Putamen (tissue), 1 donor: ENCODE measurements at regions not wholly inside any gene's neighbourhood (a gene's known extent, or its start where the extent isn't known, plus 50 kb on each side); places are given as distances from the start of the nearest gene placed in this dataset.
"Not testable (repeated sequence)": the region's sequence is repeated elsewhere in the genome, so short reads cannot be mapped to it uniquely, and the experiment has no call there.

Source experiments
- DNase-seq: peaks from one replicate; pipeline ENCODE4 v3.0.0-alpha.2; 2016; ENCODE audit warnings: low spot score

- no peak for DNase-seq
Observed at GRCh38 chr20:53693262-53693871, 99.7 kb upstream of the ZNF217 start.

DNA sequence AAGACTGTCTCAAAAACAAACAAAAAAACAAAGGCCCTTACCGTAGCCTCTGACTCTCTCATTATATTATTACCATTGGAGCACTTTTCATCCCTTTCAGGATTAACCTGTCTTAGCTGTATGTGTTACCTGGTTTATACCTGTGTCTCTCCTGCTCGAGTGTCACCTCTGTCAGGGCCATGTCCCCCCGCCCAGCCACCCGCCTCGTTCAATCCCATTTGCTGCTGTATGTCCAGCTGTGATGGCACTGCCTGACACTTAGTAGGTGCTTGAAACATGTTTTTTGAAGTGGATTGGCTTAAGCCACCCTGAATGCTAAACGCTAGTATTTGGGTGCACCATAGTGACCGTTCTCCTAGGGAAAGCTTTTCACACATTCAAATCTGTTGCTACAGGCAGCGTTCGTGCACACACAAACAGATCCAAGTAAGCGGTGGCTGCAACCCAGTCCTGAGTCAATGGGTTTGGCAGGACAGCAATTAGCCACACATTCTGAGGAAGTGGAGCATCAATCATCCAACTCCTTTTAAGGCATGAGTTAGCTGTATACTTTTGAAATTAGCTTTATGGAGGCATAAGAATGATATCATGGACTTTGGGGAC lies 98.9 kb upstream of the ZNF217 start:
- no peak for DNase-seq

- no peak for DNase-seq
Observed at GRCh38 chr20:53691811-53692192, 98.2 kb upstream of the ZNF217 start.

DNA sequence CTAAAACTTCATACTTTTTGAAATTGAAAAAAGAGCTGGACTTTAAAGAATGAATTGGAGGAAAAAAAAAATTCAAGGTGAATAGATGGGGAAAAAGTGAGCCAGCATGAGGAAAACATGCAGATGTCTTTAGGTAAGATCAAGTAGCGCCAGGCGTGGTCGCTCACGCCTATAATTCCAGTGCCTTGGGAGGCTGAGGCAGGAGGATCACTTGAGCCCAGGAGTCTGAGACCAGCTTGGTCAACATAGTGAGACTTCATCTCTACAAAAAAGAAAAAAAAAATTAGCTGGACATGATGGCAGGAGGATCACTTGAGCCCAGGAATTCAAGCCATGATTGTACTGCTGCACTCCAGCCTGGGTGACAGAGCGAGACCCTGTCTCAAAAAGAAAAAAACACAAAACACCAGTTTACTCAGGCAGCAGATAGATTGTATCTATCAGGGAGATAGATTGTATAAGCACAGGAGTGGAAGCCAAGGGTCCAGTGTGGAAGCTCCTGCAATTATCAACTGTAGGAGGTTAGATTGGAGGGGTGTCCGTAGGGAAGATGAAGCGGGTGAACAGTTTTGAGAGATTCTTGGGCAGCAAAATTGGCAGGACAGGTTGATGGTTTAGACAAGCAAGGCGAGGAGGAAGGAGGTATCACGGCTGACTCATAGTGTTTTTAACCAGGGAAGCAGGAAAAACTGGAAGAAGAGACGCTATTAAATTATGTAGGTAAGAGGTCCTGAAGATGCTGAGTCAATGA lies 97.6 kb upstream of the ZNF217 start:
- no peak for DNase-seq

DNA sequence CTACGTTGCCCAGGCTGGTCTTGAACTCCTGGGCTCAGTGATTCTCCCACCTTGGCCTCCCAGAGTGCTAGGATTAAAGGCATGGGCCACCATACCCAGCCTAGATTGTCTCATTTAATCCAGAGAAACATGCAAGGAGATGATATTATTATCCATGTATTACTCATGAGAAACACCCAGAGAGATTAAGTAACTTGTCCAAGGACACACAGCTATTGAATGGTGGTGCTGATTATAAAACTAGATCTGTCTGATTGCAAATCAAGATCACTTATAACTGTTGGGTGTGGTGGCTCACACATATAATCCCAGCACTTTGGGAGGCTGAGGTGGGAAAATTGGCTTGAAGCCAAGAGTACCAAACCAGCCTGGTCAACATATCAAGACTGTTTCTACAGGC lies 94.4 kb upstream of the ZNF217 start:
- no peak for DNase-seq

- no peak for DNase-seq
Observed at GRCh38 chr20:53685070-53685595, 91.5 kb upstream of the ZNF217 start.

DNA sequence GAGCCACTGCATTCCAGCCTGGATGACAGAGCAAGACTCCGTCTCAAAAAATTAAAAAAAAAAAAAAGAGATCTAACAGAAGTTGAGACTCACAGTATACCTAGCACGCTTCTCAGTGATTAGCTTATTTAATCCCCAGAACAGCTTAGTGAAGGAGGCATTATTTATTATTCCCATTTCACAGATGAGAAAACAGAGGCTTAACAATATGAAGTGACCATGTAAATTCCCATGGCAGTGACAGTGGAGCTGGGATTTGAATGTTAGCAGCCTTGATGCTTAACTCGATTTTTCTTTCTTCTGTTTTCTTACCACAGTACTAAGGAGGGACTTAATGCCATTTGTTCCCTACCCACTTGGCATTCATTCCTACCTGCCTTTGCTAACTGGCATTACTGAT lies 89.9 kb upstream of the ZNF217 start:
- DNase-seq: no peak

DNA sequence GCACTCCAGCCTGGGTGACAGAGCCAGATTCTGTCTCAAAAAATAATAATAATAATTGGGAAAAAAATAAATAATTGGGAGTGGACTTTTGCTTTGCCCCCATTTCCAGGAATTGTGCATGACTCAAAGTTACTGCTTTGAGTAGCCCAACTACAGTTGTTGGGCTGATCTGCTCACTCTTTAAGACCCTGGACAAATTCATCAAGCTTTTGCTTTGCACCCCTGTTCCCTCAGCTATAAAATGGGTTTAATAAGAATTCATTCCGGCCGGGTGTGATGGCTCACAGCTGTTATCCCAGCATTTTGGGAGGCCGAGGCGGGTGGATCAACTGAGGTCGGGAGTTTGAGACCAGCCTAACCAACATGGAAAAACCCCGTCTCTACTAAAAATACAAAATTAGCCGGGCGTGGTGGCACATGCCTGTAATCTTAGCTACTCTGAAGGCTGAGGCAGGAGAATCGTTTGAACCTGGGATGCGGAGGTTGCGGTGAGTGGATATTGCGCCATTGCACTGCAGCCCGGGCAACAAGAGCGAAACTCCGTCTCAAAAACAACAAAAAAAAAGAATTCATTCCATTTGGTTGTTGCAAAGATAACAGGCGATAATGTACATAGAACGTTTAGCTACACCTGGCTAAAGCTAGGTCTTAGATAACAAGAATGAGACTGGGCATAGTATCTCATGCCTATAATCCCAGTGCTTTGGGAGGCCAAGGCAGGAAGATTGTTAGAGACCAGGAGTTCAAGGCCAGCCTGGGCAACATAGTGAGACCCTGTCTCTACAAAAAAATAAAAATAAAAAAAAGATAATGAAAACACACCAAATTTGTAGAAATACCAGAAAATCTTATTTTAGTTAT lies 87.9 kb upstream of the ZNF217 start:
- DNase-seq: no peak

DNA sequence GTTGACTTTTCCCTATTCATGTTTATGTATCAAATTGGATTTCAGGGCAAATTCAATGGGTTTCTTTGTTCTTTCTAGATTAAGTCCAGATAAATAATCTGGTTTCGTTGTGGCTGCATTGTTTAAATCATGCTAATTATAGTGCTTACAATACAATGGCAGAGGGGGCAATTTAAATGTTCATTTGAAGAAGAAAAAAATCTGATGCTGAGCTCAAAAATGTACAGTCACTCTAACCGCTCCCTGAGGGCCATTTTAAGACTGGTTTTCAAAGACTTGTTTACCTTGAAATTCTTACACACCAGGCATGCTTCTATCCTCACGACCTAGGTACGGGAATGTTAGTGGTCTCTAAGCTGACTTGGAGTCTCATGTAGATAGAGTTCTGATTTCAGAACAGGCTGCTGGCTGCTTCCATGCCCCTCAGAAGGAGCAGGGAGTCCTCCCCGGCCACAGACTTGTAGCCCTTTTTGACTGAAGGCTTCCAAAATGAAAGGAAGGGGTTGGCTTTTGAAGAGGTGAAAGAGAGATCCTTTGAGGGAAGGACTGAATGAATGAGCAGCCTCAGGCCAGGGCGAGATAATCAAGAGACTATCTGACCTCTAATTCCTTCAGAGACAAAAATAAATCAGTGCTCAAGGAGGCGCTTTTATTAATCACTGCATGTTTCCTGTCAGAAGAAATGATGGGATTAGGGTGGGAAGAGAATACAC lies 86.1 kb upstream of the ZNF217 start:
- DNase-seq: peak; percentile 39

DNA sequence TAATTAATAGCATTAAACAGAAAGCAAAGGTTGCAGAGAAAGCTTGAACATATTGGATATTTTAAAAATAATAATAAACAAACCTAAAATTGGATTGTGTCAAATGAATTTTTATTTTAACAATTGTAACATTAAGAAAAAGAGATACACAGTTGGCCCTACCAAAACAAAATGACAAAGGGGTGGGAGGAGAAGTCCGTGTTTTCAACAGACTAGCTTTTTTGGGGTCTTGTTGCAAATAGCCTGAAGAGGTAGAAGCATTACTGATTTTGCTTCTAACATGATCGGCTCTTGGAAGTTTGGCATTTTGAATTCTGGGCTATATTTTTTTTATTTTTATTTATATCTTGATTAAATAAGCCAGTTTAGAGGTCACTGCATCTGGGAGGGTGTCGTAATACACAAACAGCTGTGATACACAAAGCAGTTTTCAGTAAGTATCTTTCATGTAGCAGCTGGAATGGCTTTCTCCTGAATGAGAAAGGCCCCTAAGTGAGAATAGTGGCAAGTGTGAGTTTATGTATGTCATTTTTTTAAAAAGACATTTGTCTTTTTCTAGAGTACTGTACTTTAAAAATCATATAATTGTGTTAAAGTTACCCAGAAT lies 85.5 kb upstream of the ZNF217 start:
- peak; percentile 64 for DNase-seq

DNA sequence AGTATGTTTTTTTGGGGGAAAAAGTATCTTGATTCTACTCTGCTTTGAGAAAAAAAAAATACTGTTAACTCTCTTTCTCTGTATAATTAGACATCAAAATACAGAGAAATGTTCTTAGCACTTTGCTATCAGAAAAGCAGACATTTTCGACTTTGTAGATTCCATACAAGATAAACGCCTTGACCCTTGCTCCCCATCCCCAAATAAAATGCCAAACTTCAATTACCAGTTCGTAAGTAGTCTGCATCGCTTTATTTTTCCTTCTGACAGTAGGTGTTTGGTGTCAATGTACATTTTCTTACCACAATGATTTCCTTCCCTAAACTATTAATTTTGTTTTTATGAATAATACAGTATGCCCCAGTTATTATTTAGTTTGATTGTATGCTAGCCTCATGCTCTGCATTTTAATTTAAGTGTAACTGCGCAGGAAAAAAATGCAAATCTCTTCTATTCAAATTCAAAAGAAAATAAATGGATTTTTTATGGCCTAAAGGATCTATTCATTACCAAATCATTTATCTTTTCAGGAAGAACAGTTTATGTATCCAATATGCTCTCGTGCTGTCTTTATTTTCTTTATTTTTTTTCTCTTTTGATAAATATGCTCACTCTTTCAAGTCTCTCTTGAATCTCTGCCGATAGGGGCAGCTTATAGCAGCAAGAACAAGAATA lies 84.8 kb upstream of the ZNF217 start:
- DNase-seq: no peak

GRCh38 chr20:53677447-53678314 lies 84.0 kb upstream of the ZNF217 start:
- DNase-seq: peak; percentile 46

DNA sequence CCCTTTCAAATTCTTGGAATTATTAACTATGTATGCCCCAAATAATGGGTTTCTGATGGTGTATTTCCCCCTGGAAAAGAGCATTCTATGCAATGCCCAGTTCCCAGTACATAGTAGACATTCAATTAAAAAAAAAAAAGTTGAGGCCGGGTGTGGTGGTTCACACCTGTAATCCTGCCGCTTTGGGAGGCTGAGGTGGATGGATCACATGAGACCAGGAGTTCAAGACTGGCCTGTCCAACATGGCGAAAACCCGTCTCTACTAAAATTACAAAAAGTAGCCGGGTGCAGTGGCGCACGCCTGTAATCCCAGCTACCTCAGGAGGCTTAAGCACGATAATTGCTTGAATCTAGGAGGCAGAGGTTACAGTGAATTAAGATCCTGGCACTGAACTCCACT lies 83.3 kb upstream of the ZNF217 start:
- DNase-seq: no peak

DNA sequence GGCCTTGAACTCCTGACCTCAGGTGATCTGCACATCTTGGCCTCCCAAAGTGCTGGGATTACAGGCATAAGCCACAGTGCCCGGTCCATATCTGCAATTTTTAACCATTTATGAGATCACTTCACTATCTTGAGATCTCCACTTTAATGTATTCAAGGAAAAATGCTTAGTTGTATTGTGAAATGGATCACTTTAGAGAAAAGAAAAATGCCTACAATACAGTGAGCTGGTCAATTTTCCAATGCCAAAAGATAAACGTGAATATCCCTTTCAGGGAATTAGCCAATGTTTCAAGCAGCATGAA lies 82.8 kb upstream of the ZNF217 start:
- DNase-seq: no peak

DNA sequence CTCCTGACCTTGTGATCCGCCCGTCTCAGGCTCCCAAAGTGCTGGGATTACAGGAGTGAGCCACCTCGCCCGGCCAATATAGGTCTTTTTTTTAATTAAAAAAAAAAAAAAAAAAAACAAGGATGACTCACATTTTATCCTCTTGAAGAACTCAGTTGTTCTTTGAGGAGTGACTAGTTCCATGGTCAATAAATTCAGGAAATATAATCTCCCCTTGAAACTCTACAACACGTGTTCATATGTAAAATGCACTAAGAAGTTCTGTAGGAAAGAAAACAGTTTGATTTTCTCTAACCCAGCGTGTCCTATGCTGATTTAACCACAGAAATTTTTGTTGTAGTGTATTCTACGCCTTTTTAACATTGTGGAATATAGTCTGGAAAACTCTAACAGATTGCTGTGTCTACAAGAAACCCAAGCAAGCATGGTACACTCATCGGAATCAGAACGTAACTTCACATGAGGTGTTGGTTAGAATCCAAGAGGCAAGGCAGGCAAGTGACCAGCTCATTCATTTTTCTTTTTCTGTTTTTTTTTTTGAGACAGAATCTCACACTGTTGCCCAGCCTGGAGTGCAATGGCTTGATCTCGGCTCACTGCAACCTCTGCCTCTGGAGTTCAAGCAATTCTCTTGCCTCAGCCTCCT lies 79.0 kb upstream of the ZNF217 start:
- no peak for DNase-seq

GRCh38 chr20:53671370-53671769 lies 77.7 kb upstream of the ZNF217 start:
- DNase-seq: no peak

DNA sequence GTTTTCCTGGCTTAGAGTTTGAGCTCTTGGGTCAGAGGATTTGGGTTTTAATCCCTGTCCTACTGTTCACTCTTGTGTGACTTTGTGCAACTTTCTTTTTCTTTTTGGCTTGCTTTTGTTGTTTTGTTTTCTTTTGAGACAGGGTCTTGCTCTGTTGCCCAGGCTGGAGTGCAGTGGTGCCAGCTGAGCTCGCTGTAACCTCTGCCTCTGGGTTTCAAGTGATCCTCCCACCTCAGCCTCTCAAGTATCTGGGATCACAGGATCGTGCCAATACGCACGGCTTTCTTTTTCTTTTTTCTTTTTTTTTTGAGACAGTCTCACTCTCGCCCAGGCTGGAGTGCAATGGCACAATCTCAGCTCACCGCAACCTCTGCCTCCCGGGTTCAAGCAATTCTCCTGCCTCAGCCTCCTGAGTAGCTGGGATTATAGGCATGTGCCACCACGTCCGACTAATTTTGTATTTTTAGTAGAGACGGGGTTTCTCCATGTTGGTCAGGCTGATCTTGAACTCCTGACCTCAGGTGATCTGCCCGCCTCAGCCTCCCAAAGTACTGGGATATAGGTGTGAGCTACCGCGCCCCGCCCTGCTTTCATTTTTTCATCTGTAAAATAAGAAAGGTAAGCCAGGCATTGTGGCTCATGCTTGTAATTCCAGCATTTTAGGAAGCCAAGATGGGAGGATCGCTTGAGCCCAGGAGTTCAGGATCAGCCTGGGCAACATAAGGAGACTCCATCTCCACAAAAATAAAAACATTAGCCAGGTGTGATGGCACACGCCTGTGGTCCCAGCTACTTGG lies 76.1 kb upstream of the ZNF217 start:
- DNase-seq: not testable (repeated sequence)

DNA sequence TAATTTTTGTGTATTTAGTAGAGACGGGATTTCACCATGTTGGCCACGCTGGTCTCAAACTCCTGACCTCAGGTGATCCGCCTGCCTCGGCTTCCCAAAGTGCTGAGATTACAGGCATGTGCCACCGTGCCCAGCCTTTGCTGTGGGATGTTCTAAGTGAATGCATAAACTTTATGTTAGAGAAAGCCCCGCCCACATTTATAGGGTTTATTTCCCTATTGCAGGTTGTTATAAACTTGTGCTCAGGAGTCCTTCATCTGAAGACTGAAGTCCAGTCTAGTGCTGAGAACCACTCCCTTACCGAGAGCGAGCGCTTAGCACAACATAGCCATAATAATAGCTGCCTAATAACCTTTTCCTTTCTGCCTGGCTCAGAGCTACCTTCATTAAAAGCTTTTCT lies 75.4 kb upstream of the ZNF217 start:
- no peak for DNase-seq

DNA sequence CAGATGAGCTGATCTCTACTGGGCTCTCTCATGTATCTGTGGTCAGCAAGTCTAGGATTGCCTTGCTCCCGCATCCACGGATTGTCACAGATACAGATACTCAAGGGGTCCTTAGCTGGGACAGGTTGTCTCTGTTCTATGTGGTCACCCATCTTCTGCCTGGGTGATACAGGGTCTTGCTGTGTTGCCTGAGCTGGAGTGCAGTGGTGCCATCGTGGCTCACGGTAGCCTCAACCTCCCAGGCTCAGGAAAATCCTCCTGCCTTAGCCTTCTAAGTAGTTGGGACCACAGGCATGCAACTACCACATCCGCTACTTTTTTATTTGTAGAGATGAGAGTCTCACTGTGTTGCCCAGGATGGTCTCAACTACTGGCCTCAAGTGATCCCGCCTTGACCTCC lies 72.5 kb upstream of the ZNF217 start:
- DNase-seq: no peak
